Fibroblast of villous mesenchyme (primary cell): ENCODE measurements at regions not wholly inside any gene's neighbourhood (a gene's known extent, or its start where the extent isn't known, plus 50 kb on each side); places are given as distances from the start of the nearest gene placed in this dataset.

Experiments used
- DNase-seq: peaks from one replicate; pipeline ENCODE4 v3.0.0-alpha.2; 2010; ENCODE audit warnings: low read depth
- H3K4me3 ChIP-seq: 2 replicates; pipeline ENCODE4 v1.5.1; 2011; ENCODE audit warnings: low read depth, mild to moderate bottlenecking, low read length
- CTCF ChIP-seq: IDR thresholded peaks from 2 replicates; pipeline ENCODE4 v1.5.1; 2012; ENCODE audit warnings: low read depth, mild to moderate bottlenecking, low read length; ENCODE audit not compliant: insufficient read depth

DNA sequence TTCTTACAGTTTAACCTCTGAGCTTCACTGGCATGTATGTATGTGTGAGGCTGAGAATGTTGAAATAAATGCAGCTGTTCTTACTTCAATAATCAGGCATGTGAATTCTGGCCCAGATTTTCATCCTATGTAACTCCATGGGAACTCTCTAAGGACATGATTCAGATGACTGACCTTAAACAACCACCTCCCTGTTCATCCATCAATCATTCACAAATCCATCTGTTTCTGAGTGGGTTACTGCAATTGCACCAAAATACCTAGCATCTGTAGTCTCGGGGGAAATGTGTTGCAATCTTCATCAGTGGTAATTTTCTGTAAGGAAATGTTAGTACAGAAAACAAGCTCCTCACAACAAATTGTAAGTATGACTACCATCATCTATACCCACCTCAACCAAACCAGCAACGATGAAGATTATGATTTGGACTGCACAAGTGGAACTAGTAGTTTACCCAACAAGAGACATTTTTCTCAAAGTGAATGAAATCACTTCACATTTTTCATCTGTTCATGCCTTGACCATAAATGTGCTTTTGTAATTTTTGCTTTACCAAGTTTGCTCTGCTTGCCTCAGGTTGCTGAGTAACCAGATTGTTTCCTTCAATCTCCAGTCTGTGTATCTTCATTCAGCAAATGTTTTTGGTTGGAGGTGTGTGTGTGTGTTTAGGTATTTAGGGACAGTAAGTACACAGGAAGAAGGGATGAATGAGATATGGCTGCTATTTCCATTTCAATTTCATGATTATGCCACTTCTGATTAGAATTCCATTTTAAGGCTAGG is 65.7 kb upstream of the FZD8 start:
- DNase-seq = no peak
- TF ChIP-seq CTCF = no peak
- H3K4me3 ChIP-seq = no peak overlapping the region

DNA sequence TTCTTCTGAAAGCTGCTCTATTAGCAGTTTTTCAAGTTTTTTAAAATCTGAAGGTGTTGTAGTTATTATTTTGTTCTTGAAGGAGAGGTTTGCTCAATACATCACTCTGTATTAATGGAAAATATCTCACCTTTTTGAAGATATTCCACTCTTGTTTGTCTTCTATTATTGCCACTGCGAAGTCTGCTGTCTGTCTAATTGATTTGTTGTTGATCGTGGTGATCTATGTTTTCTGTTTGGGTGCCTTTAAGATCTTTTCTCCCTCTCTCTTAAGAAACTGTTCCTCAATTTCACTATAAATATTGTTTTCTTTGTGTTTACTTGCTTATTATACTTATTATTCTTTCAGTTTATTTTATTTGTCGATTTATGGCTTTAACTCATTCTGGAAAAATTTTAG is 64.9 kb upstream of the FZD8 start:
- DNase-seq = no peak
- H3K4me3 ChIP-seq = no peak overlapping the region
- TF ChIP-seq CTCF = no peak

GRCh38 chr10:35705671-35706070 is 63.6 kb upstream of the FZD8 start:
- no peak overlapping the region for H3K4me3 ChIP-seq
- no peak for TF ChIP-seq CTCF
- no peak for DNase-seq

GRCh38 chr10:35705051-35705450 is 63.0 kb upstream of the FZD8 start:
- DNase-seq = no peak
- no peak overlapping the region for H3K4me3 ChIP-seq
- TF ChIP-seq CTCF = no peak

- no peak for DNase-seq
- H3K4me3 ChIP-seq = no peak overlapping the region
- TF ChIP-seq CTCF = no peak
These were observed 62.3 kb upstream of the FZD8 start for GRCh38 chr10:35704401-35704800.

- no peak for DNase-seq
- H3K4me3 ChIP-seq = no peak overlapping the region
- TF ChIP-seq CTCF = no peak
These were observed 58.4 kb upstream of the FZD8 start for GRCh38 chr10:35700487-35700882.
